GM23338 (cell line): ENCODE measurements at regions not wholly inside any gene's neighbourhood (a gene's known extent, or its start where the extent isn't known, plus 50 kb on each side); places are given as distances from the start of the nearest gene placed in this dataset.

Experiments
- ATAC-seq: fragments of 200-7000 bp; cut with Tn5 transposase; 3 replicates; pipeline ENCODE4 v1.9.1; 2020
- DNase-seq: peaks from one replicate; pipeline ENCODE4 v3.0.0-alpha.2; 2015; ENCODE audit warnings: low spot score
- H2AFZ ChIP-seq: fragments of 200-600 bp; sonication (generic); 2 replicates; pipeline ENCODE4 v1.8.0; 2016; ENCODE audit warnings: antibody characterized with exemption, mild to moderate bottlenecking, moderate library complexity
- H3F3A ChIP-seq: fragments of 200-600 bp; sonication (generic); replicated peaks from 2 replicates; pipeline ENCODE4 v1.8.0; 2017; ENCODE audit warnings: antibody characterized with exemption, mixed run types, low read depth
- H3K27ac ChIP-seq: fragments of 200-600 bp; sonication (generic); 2 replicates; pipeline ENCODE4 v1.6.1; 2016; ENCODE audit warnings: low read depth
- H3K27me3 ChIP-seq: fragments of 200-600 bp; sonication (generic); 2 replicates; pipeline ENCODE4 v1.8.0; 2016; ENCODE audit warnings: mild to moderate bottlenecking, mixed run types, moderate library complexity; ENCODE audit not compliant: insufficient read depth
- H3K36me3 ChIP-seq: fragments of 200-600 bp; sonication (generic); 2 replicates; pipeline ENCODE4 v1.8.0; 2016; ENCODE audit warnings: mild to moderate bottlenecking; ENCODE audit not compliant: insufficient read depth
- H3K4me1 ChIP-seq: fragments of 200-600 bp; sonication (generic); 2 replicates; pipeline ENCODE4 v1.8.0; 2016; ENCODE audit warnings: mild to moderate bottlenecking, moderate library complexity; ENCODE audit not compliant: insufficient read depth
- H3K4me2 ChIP-seq: fragments of 200-600 bp; sonication (generic); 2 replicates; pipeline ENCODE4 v1.7.1; 2017; ENCODE audit warnings: mixed run types
- H3K4me3 ChIP-seq: fragments of 200-600 bp; sonication (generic); 2 replicates; pipeline ENCODE4 v1.6.1; 2016; ENCODE audit warnings: mixed run types
- H3K79me2 ChIP-seq: fragments of 200-600 bp; sonication (generic); replicated peaks from 2 replicates; pipeline ENCODE4 v1.8.0; 2017; ENCODE audit warnings: mild to moderate bottlenecking; ENCODE audit not compliant: insufficient read depth
- H3K9me2 ChIP-seq: fragments of 200-600 bp; sonication (generic); 2 replicates; pipeline ENCODE4 v1.8.0; 2017; ENCODE audit not compliant: insufficient read depth
- H4K20me1 ChIP-seq: fragments of 200-600 bp; sonication (generic); replicated peaks from 2 replicates; pipeline ENCODE4 v1.8.0; 2017; ENCODE audit warnings: mild to moderate bottlenecking; ENCODE audit not compliant: insufficient read depth
- H3K27ac Mint-ChIP-seq: 2 replicates; pipeline ENCODE4 v1.8.0; 2020; ENCODE audit warnings: inconsistent platforms, mild to moderate bottlenecking, moderate library complexity, mixed read lengths
- H3K27me3 Mint-ChIP-seq: 3 replicates; pipeline ENCODE4 v1.8.0; 2022; ENCODE audit warnings: low read depth, mild to moderate bottlenecking, moderate library complexity, mixed read lengths, inconsistent platforms; ENCODE audit not compliant: insufficient read depth, poor library complexity
- H3K36me3 Mint-ChIP-seq: 3 replicates; pipeline ENCODE4 v1.8.0; 2021; ENCODE audit warnings: low read depth, mild to moderate bottlenecking, inconsistent platforms, moderate library complexity, mixed read lengths
- H3K4me1 Mint-ChIP-seq: 3 replicates; pipeline ENCODE4 v1.8.0; 2020; ENCODE audit warnings: mild to moderate bottlenecking, inconsistent platforms, mixed read lengths
- H3K4me3 Mint-ChIP-seq: 3 replicates; pipeline ENCODE4 v1.8.0; 2021; ENCODE audit warnings: moderate library complexity, mild to moderate bottlenecking, inconsistent platforms, mixed read lengths
- H3K9me3 Mint-ChIP-seq: 3 replicates; pipeline ENCODE4 v1.8.0; 2020; ENCODE audit warnings: moderate library complexity, mild to moderate bottlenecking, inconsistent platforms, mixed read lengths
- CREB1 ChIP-seq: fragments of 250-450 bp; sonication (Bioruptor Pico); IDR thresholded peaks from 2 replicates; pipeline ENCODE4 v1.5.0; 2020; ENCODE audit warnings: low read depth, mild to moderate bottlenecking, moderate library complexity
- EZH2 ChIP-seq: fragments of 200-600 bp; sonication (generic); IDR thresholded peaks from one replicate; pipeline ENCODE4 v1.8.0; 2017; ENCODE audit warnings: antibody characterized with exemption, mild to moderate bottlenecking, low read depth; ENCODE audit not compliant: unreplicated experiment
- JUNB ChIP-seq: IDR thresholded peaks from one replicate; pipeline ENCODE4 v1.6.1; 2016; ENCODE audit warnings: antibody characterized with exemption; ENCODE audit not compliant: unreplicated experiment
- NANOG ChIP-seq: IDR thresholded peaks from 2 replicates; pipeline ENCODE4 v1.6.1; 2016; ENCODE audit warnings: antibody characterized with exemption, borderline replicate concordance
- POLR2AphosphoS5 ChIP-seq: IDR thresholded peaks from 2 replicates; pipeline ENCODE4 v1.6.1; 2016; ENCODE audit warnings: antibody characterized with exemption, low read depth
- STAT1 ChIP-seq: IDR thresholded peaks from one replicate; pipeline ENCODE4 v1.6.1; 2016; ENCODE audit warnings: antibody characterized with exemption; ENCODE audit not compliant: unreplicated experiment
- ZNF114 ChIP-seq: fragments of 250-450 bp; sonication (Bioruptor Pico); IDR thresholded peaks from 2 replicates; pipeline ENCODE4 v1.5.0; 2020; ENCODE audit warnings: mild to moderate bottlenecking, moderate library complexity
- ZNF331 ChIP-seq: fragments of 250-450 bp; sonication (Bioruptor Pico); IDR thresholded peaks from 2 replicates; pipeline ENCODE4 v1.5.0; 2020; ENCODE audit warnings: low read depth, mild to moderate bottlenecking, moderate library complexity
- TF ChIP-seq, protein P1 (sequence below): fragments of 250-450 bp; sonication (Bioruptor Pico); IDR thresholded peaks from 2 replicates; pipeline ENCODE4 v1.5.0; 2020; ENCODE audit warnings: mild to moderate bottlenecking, moderate library complexity
- TF ChIP-seq, protein P2 (sequence below): IDR thresholded peaks from one replicate; pipeline ENCODE4 v1.6.1; 2018; ENCODE audit warnings: antibody characterized with exemption; ENCODE audit not compliant: unreplicated experiment
- TF ChIP-seq, protein P3 (sequence below), 2 experiments: fragments of 200-600 bp in 1 of 2; sonication (generic) in 1 of 2; conservative IDR thresholded peaks; 2 replicates each; pipeline versions ENCODE4 v1.5.1 to v1.6.1; 2016 to 2017; ENCODE audit warnings: antibody characterized with exemption in 2 of 2, low read depth in 2 of 2, mild to moderate bottlenecking in 2 of 2, moderate library complexity in 1 of 2
- TF ChIP-seq, protein P4 (sequence below): IDR thresholded peaks from 2 replicates; pipeline ENCODE4 v1.6.1; 2016; ENCODE audit warnings: antibody characterized with exemption

DNA sequence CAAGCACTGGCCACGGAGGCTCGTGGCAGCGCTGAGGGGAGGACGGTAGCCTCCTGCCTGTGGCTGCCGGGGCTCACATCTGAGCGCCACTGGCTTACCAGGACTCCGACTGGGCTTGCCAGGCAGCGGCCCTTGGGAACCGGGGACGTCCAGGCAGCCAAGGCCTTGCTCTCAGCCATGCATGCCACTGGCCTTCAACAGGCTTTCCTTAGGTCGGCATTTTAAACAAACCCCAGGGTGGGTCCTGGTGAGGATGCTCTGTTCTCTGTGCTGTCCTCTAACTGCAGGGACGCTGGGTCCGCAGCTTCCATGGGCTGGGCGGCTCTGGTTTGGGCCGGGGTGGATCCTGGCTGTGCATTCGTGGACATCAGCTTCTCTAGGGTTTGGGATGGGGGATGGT lies 59.1 kb upstream of the BHLHE23 start:
- Mint-ChIP-seq H3K27ac (no peak overlapping the region), H3K4me1 (peaks cover 8% of the 10 kb centered on the region), H3K9me3 (peaks cover 12% of the 10 kb centered on the region), H3K4me3 (no peak overlapping the region), H3K36me3 (no peaks in the 10 kb centered on the region; the same call in 1 of the 3 replicates), H3K27me3 (peaks cover 29% of the 10 kb centered on the region)
- ATAC-seq = no peak
- no peaks in the 10 kb centered on the region for H3K4me1 ChIP-seq
- no peaks in the 10 kb centered on the region; the same call in 1 of the 2 replicates for H4K20me1 ChIP-seq
- no peak overlapping the region for H3K4me3 ChIP-seq
- H3K9me2 ChIP-seq = no peaks in the 10 kb centered on the region
- no peak overlapping the region for H3K27ac ChIP-seq
- H3K79me2 ChIP-seq = no peaks in the 10 kb centered on the region
- no peak overlapping the region for H2AFZ ChIP-seq
- no peaks in the 10 kb centered on the region for H3F3A ChIP-seq
- TF ChIP-seq, protein P1, sequence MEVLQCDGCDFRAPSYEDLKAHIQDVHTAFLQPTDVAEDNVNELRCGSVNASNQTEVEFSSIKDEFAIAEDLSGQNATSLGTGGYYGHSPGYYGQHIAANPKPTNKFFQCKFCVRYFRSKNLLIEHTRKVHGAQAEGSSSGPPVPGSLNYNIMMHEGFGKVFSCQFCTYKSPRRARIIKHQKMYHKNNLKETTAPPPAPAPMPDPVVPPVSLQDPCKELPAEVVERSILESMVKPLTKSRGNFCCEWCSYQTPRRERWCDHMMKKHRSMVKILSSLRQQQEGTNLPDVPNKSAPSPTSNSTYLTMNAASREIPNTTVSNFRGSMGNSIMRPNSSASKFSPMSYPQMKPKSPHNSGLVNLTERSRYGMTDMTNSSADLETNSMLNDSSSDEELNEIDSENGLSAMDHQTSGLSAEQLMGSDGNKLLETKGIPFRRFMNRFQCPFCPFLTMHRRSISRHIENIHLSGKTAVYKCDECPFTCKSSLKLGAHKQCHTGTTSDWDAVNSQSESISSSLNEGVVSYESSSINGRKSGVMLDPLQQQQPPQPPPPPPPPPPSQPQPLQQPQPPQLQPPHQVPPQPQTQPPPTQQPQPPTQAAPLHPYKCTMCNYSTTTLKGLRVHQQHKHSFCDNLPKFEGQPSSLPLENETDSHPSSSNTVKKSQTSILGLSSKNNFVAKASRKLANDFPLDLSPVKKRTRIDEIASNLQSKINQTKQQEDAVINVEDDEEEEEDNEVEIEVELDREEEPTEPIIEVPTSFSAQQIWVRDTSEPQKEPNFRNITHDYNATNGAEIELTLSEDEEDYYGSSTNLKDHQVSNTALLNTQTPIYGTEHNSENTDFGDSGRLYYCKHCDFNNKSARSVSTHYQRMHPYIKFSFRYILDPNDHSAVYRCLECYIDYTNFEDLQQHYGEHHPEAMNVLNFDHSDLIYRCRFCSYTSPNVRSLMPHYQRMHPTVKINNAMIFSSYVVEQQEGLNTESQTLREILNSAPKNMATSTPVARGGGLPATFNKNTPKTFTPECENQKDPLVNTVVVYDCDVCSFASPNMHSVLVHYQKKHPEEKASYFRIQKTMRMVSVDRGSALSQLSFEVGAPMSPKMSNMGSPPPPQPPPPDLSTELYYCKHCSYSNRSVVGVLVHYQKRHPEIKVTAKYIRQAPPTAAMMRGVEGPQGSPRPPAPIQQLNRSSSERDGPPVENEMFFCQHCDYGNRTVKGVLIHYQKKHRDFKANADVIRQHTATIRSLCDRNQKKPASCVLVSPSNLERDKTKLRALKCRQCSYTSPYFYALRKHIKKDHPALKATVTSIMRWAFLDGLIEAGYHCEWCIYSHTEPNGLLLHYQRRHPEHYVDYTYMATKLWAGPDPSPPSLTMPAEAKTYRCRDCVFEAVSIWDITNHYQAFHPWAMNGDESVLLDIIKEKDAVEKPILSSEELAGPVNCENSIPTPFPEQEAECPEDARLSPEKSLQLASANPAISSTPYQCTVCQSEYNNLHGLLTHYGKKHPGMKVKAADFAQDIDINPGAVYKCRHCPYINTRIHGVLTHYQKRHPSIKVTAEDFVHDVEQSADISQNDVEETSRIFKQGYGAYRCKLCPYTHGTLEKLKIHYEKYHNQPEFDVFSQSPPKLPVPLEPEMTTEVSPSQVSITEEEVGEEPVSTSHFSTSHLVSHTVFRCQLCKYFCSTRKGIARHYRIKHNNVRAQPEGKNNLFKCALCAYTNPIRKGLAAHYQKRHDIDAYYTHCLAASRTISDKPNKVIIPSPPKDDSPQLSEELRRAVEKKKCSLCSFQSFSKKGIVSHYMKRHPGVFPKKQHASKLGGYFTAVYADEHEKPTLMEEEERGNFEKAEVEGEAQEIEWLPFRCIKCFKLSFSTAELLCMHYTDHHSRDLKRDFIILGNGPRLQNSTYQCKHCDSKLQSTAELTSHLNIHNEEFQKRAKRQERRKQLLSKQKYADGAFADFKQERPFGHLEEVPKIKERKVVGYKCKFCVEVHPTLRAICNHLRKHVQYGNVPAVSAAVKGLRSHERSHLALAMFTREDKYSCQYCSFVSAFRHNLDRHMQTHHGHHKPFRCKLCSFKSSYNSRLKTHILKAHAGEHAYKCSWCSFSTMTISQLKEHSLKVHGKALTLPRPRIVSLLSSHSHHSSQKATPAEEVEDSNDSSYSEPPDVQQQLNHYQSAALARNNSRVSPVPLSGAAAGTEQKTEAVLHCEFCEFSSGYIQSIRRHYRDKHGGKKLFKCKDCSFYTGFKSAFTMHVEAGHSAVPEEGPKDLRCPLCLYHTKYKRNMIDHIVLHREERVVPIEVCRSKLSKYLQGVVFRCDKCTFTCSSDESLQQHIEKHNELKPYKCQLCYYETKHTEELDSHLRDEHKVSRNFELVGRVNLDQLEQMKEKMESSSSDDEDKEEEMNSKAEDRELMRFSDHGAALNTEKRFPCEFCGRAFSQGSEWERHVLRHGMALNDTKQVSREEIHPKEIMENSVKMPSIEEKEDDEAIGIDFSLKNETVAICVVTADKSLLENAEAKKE = no peak
- TF ChIP-seq NANOG (no peak), ZNF331 (no peak), EZH2 (no peak), STAT1 (no peak), ZNF114 (CRISPR knock-in tag) (no peak), POLR2AphosphoS5 (no peak), JUNB (no peak), CREB1 (CRISPR knock-in tag) (no peak)
- TF ChIP-seq, protein P2, sequence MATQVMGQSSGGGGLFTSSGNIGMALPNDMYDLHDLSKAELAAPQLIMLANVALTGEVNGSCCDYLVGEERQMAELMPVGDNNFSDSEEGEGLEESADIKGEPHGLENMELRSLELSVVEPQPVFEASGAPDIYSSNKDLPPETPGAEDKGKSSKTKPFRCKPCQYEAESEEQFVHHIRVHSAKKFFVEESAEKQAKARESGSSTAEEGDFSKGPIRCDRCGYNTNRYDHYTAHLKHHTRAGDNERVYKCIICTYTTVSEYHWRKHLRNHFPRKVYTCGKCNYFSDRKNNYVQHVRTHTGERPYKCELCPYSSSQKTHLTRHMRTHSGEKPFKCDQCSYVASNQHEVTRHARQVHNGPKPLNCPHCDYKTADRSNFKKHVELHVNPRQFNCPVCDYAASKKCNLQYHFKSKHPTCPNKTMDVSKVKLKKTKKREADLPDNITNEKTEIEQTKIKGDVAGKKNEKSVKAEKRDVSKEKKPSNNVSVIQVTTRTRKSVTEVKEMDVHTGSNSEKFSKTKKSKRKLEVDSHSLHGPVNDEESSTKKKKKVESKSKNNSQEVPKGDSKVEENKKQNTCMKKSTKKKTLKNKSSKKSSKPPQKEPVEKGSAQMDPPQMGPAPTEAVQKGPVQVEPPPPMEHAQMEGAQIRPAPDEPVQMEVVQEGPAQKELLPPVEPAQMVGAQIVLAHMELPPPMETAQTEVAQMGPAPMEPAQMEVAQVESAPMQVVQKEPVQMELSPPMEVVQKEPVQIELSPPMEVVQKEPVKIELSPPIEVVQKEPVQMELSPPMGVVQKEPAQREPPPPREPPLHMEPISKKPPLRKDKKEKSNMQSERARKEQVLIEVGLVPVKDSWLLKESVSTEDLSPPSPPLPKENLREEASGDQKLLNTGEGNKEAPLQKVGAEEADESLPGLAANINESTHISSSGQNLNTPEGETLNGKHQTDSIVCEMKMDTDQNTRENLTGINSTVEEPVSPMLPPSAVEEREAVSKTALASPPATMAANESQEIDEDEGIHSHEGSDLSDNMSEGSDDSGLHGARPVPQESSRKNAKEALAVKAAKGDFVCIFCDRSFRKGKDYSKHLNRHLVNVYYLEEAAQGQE = no peak
- TF ChIP-seq, protein P3, sequence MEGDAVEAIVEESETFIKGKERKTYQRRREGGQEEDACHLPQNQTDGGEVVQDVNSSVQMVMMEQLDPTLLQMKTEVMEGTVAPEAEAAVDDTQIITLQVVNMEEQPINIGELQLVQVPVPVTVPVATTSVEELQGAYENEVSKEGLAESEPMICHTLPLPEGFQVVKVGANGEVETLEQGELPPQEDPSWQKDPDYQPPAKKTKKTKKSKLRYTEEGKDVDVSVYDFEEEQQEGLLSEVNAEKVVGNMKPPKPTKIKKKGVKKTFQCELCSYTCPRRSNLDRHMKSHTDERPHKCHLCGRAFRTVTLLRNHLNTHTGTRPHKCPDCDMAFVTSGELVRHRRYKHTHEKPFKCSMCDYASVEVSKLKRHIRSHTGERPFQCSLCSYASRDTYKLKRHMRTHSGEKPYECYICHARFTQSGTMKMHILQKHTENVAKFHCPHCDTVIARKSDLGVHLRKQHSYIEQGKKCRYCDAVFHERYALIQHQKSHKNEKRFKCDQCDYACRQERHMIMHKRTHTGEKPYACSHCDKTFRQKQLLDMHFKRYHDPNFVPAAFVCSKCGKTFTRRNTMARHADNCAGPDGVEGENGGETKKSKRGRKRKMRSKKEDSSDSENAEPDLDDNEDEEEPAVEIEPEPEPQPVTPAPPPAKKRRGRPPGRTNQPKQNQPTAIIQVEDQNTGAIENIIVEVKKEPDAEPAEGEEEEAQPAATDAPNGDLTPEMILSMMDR (conservative IDR thresholded peaks at IDR 0.05; ENCODE audit: low read depth in 2 of 2) = no peak
- TF ChIP-seq, protein P4, sequence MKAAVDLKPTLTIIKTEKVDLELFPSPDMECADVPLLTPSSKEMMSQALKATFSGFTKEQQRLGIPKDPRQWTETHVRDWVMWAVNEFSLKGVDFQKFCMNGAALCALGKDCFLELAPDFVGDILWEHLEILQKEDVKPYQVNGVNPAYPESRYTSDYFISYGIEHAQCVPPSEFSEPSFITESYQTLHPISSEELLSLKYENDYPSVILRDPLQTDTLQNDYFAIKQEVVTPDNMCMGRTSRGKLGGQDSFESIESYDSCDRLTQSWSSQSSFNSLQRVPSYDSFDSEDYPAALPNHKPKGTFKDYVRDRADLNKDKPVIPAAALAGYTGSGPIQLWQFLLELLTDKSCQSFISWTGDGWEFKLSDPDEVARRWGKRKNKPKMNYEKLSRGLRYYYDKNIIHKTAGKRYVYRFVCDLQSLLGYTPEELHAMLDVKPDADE = no peak
- H3K4me2 ChIP-seq = no peak overlapping the region
- H3K36me3 ChIP-seq = no peaks in the 10 kb centered on the region
- H3K27me3 ChIP-seq = peaks cover 4% of the 10 kb centered on the region
- DNase-seq = no peak
